Epithelial cell of proximal tubule (primary cell): ENCODE measurements at regions not wholly inside any gene's neighbourhood (a gene's known extent, or its start where the extent isn't known, plus 50 kb on each side); places are given as distances from the start of the nearest gene placed in this dataset.
A peak's percentile ranks its signal among the peaks of the same experiment; 100 is the strongest.

ENCODE experiments used
- DNase-seq: peaks from one replicate; pipeline ENCODE4 v3.0.0-alpha.2; 2011; ENCODE audit warnings: low read depth
- H3K4me3 ChIP-seq: 2 replicates; pipeline ENCODE4 v1.5.1; 2011; ENCODE audit warnings: low read depth, mild to moderate bottlenecking, low read length
- CTCF ChIP-seq: conservative IDR thresholded peaks from 2 replicates; pipeline ENCODE4 v1.5.1; 2012; ENCODE audit warnings: low read depth, mild to moderate bottlenecking, low read length

DNA sequence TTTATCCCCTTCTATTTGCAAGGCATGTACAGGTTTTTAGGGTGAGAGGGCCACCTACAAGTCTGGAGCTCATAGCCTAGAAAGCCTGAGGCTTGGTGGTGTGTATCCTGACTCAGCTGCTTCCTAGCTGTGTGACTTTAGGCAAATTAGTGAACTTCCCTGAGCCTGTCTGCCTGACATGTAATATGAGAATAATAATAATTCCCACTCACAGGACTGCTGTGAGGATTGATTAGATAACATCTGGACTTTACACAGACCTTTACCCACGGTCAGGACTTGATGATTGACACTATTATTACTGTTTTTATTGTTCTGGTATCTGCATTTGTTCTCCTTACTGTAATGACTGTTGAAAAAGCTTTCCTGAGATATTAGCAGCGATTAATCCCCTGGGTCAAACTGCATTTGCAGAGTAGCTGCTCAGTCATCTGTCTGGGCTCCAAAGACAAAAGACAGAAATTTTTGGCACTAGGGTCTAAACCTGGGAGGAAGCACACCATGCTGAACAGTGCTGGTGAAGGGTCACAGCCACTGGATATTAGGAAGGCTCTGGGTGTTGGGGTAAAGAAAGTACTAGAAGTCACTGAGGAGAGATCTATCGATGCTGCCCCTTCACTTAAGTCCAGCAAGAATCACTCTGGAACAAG, 276.5 kb upstream of the FN1 start:
- H3K4me3 ChIP-seq: no peak overlapping the region
- DNase-seq: no peak
- TF ChIP-seq CTCF: no peak

DNA sequence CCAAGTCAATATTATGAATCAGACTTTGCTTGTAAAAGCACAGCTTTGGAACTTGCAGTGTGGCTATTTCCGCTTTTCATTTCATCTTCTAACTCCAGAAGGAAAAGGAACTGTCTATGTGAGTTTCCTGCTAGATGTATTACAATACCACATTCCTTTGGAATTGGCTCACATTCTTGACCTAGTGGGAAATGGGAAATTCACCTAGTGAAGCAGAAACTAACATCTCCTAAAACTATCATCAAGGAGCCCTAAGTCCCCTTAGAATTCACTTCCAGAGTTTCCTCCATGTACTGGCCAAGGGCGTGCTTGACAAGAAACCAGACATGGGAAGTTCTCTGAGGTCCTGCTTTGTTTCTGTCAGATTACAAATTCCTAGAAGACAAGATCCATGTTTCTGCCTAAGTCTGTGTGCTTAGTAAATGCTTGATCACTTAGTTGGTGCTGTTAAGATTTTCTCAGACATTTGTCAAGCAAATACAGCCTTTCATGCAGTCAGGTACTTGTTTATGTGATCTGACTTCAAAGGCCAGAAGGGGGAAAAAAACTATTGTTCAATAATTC, 275.7 kb upstream of the FN1 start:
- TF ChIP-seq CTCF: no peak
- H3K4me3 ChIP-seq: no peak overlapping the region
- DNase-seq: peak; percentile 91

- H3K4me3 ChIP-seq: no peak overlapping the region
- no peak for DNase-seq
- no peak for TF ChIP-seq CTCF
These were observed 271.7 kb upstream of the FN1 start for GRCh38 chr2:215707608-215708007.

DNA sequence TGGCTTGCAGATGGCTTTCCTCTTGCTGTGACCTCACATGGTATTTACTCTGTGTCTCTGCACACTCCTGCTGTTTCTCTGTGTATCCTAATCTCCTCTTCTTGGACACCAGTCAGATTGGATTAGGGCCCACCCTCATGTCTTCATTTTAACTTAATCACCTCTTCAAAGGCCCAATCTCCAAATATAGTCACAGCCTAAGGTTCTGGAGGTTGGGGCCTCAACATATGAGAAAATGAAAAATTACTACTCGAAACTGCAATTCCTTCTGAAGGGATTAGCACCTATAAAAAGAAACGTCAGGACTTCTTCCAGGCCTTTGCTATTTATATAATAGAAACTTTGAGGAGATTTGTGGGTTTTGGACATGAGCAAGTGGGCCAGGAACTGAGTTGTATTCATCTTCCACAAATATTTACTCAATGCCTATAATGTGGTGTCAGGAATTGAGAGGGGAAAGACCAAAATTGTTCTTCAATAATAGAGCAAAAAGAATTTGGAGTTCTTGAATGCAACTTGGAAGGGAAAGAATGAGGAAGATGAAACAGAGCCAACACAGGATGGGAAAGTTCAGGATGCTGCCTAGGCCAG, 270.0 kb upstream of the FN1 start:
- DNase-seq: no peak

DNA sequence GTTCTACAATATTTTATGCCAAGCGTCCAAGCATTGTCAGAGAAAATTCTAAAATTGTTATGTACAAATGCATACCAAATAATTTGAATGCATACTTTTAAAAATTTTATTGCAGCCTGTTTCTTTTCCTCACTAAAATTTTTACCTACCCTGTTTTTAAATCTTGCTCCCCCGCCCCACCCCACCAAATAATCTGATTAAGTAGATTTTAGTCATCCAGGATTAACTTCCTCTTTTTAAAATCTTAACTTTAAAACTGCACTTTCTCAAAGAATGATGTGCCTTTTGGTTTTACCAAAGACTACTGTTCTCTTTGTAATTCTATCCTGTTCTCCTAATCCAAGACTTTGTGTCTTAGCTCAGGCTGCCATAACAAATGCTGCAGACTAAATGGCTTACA, 269.4 kb upstream of the FN1 start:
- no peak for DNase-seq
- no peak overlapping the region for H3K4me3 ChIP-seq
- TF ChIP-seq CTCF: no peak

More for the DNA sequence above, 270.0 kb upstream of the FN1 start:
- TF ChIP-seq CTCF: no peak
- H3K4me3 ChIP-seq: no peak overlapping the region

DNA sequence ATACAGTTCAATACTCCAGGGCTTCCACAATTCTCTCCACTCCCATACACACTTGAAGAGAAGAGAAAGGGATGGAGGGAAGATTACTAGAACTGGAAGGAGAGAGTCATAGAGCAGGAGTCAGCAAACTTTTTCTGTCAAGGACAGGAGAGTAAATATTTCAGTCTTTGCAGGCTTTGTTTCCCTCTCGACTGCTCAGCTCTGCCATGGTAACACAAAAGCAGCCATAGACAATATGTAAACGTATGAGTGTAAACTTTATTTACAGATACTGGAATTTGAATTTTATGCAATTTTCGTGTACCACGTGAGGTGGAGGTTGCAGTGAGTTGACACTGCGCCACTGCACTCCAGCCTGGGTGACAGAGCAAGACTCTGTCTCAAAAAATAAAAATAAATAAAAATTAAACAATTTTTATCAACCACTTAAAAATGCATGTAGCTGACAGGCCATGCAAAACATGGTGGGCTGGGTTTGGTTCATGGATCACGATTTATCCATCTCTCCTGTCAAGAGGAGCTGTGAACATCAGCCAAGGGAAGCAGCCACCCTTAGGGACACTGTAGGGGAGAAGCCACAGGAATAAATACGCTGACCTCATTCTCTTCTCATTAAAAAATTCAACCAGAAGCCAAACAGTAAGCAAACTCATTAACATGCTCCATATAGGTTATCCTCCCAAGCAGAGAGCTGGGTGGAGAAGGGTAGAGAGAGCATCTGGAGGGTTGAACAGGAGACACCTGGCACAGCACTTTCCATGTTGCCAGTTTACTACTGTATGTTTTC, 266.4 kb upstream of the FN1 start:
- no peak for DNase-seq
- no peak for TF ChIP-seq CTCF
- no peak overlapping the region for H3K4me3 ChIP-seq
